Esophagus squamous epithelium (tissue), 4 donors: ENCODE measurements at regions not wholly inside any gene's neighbourhood (a gene's known extent, or its start where the extent isn't known, plus 50 kb on each side); places are given as distances from the start of the nearest gene placed in this dataset.
A peak's percentile ranks its signal among the peaks of the same experiment; 100 is the strongest.

Experiments used
- CTCF ChIP-seq, 6 experiments: fragments of 450-650 bp in 4 of 6; fragments of 200-600 bp in 2 of 6; sonication (generic) in 2 of 6; IDR thresholded peaks; one replicate each; pipeline ENCODE4 v1.5.1; 2016 to 2019; ENCODE audit warnings: antibody characterized with exemption in 6 of 6, mild to moderate bottlenecking in 4 of 6, moderate library complexity in 4 of 6
- POLR2A ChIP-seq, 4 donors: fragments of 450-650 bp; IDR thresholded peaks; one replicate each; pipeline ENCODE4 v1.6.1; 2017; ENCODE audit warnings: antibody characterized with exemption in 4 of 4, mild to moderate bottlenecking in 4 of 4, moderate library complexity in 3 of 4

GRCh38 chr4:151604238-151604637 lies 156.6 kb downstream of the GATB start:
- TF ChIP-seq CTCF (IDR thresholded peaks at IDR 0.05) = peak in 5 of 6 experiments; percentile 19 to 55 (median 32)
- TF ChIP-seq POLR2A (IDR thresholded peaks at IDR 0.05) = no peak
